ENCODE measurements at regions not wholly inside any gene's neighbourhood (a gene's known extent, or its start where the extent isn't known, plus 50 kb on each side); places are given as distances from the start of the nearest gene placed in this dataset.
"Not testable (repeated sequence)": the region's sequence is repeated elsewhere in the genome, so short reads cannot be mapped to it uniquely, and the experiment has no call there.

- no peak for DNase-seq (ENCODE audit: low read depth in 4 of 4, low spot score in 3 of 4)
These were observed 423.9 kb upstream of the CHORDC1 start for GRCh38 chr11:90646706-90647105.

GRCh38 chr11:90646266-90646665, 423.4 kb upstream of the CHORDC1 start:
- no peak for DNase-seq (ENCODE audit: low read depth in 4 of 4, low spot score in 3 of 4)

GRCh38 chr11:90639461-90639993, 416.7 kb upstream of the CHORDC1 start:
- peak in 3 of 4 donors; percentile 7 to 31 (median 14) for DNase-seq (ENCODE audit: low read depth in 4 of 4, low spot score in 3 of 4)

DNA sequence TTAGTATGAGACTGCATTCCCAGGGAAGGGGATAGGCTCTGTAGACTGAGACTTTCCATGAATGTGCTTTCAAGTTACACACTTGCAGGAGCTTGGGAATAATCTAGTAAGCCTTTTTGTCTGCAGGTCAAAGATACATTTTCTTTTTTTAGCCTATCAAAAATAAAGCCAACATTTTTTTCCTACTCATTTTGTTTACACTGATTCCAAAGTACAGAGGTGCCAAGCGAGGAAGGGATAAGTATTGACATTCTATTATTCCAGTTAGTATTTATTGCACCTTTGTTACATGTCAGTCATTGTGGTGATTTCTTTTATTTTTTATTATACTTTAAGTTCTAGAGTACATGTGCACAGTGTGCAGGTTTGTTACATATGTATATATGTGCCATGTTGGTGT, 413.0 kb upstream of the CHORDC1 start:
- no peak for DNase-seq (ENCODE audit: low read depth in 4 of 4, low spot score in 3 of 4)

- peak in 2 of 4 donors; percentile 12 to 14 for DNase-seq (ENCODE audit: low read depth in 4 of 4, low spot score in 3 of 4)
These were observed 412.3 kb upstream of the CHORDC1 start for GRCh38 chr11:90635151-90635550.

GRCh38 chr11:90630176-90630575, 407.3 kb upstream of the CHORDC1 start:
- no peak for DNase-seq (ENCODE audit: low read depth in 4 of 4, low spot score in 3 of 4)

GRCh38 chr11:90629229-90629806, 406.5 kb upstream of the CHORDC1 start:
- no peak for DNase-seq (ENCODE audit: low read depth in 4 of 4, low spot score in 3 of 4)

DNA sequence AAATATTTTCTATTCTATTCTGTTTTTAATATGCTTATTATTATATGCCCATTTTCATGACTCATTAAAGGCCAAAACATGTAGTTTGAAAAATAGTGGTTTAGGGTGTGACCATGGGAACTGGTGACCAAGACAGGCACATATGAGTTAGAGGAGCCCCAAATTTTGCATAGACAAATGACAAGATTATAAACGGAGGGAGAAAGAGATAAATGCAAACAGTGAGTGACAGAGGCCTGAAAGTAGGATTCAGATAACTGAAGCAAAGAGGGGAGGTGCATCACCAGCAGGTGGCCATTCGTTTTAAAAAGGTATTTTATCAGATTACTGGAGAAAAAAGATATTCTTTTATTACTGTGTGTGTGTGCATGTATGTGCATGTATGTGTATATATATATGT, 391.5 kb upstream of the CHORDC1 start:
- no peak for DNase-seq (ENCODE audit: low read depth in 4 of 4, low spot score in 3 of 4)

GRCh38 chr11:90613037-90613436, 390.2 kb upstream of the CHORDC1 start:
- DNase-seq (ENCODE audit: low read depth in 4 of 4, low spot score in 3 of 4) = not testable (repeated sequence)

DNA sequence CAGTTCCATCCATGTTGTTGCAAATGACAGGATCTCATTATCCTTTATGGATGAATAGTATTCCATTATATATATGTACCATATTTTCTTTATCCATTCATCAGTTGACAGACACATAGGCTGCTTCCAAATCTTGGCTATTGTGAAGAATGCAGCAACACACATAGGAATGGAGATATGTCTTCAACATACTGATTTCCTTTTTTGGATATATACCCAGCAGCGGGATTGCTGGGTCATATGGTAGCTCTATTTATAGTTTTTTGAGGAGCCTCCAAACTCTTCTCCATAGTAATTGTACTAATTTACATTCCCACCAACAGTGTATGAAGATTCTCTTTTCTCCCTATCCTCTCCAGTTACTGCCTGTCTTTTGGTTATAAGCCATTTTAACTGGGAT, 383.9 kb upstream of the CHORDC1 start:
- no peak for DNase-seq (ENCODE audit: low read depth in 4 of 4, low spot score in 3 of 4)

- DNase-seq (ENCODE audit: low read depth in 4 of 4, low spot score in 3 of 4) = no peak
These were observed 378.4 kb upstream of the CHORDC1 start for GRCh38 chr11:90601261-90601660.

DNA sequence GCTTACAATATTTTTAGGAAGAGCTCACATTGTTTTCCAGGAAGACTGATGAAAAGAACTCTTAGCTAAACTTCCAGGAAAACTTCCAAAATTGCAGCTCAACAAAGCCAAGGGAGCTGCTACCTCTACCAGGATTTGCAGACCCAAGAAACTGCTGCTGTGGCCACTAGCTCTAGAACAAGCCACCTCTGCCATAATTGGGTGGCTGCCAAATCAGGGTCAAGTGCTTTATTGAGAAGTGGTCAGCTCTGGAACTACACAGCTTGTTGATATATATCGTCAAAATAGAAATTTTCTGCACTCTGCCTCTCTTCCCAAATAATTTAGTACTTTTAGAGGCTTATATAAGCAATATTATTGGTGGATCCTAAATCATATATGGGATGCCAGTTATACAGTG, 371.8 kb upstream of the CHORDC1 start:
- no peak for DNase-seq (ENCODE audit: low read depth in 4 of 4, low spot score in 3 of 4)

DNA sequence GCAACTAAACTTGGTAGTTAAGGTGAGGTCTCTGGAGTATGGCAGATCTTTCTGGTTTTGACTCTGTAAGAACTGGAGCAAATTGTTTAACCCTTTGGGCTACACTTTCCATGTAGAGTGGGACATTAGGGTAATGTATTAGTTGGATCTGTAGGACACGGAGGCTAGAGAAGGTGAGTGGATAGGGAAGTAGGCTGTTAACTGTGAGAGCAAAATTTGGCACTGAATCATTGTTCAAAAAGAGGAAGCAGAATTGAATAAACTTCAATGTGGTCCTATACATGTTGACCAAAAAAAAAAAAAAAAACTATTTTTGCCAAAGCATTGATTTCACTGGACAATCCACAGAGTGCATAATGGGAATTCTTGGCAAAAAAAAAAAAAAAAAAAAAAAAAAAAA, 370.2 kb upstream of the CHORDC1 start:
- DNase-seq (ENCODE audit: low read depth in 4 of 4, low spot score in 3 of 4) = no peak

DNA sequence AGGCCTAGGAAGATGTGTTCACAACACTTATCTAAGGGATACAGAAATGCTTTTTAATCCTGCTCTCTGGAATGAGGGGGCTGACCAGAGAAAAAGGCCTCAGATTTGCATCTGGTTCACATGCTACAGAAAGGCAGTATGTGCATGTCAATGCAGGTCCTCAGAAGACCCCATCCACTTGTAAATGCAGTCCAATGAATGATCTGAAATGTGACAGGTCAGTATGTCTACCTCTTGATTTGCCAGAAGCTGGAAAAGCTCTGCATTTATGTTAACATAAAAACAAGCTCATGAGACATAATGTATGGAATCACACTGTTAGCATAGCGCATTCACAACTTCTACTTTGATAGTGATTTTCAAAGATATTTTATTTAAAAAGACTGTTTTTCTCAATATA, 367.4 kb upstream of the CHORDC1 start:
- no peak for DNase-seq (ENCODE audit: low read depth in 4 of 4, low spot score in 3 of 4)

GRCh38 chr11:90589735-90590134, 366.9 kb upstream of the CHORDC1 start:
- DNase-seq (ENCODE audit: low read depth in 4 of 4, low spot score in 3 of 4) = no peak

DNA sequence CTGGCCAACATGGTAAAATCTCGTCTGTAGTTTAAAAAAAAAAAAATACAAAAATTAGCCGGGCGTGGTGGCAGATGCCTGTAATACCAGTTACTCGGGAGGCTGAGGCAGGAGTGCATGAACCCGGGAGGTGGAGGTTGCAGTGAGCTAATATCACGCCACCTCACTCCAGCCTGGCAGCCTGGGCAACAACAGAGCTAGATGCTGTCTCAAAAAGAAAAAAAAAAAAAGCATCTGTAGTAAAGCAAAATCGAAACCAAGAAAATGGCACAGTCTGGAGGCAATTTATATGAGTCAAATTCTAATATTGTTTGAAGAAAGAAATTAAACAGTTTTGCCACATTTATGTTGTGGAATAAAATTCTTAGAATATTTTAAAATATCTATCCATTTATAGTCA, 365.0 kb upstream of the CHORDC1 start:
- no peak for DNase-seq (ENCODE audit: low read depth in 4 of 4, low spot score in 3 of 4)

- DNase-seq (ENCODE audit: low read depth in 4 of 4, low spot score in 3 of 4) = no peak
These were observed 362.6 kb upstream of the CHORDC1 start for GRCh38 chr11:90585491-90585890.

- DNase-seq (ENCODE audit: low read depth in 4 of 4, low spot score in 3 of 4) = not testable (repeated sequence)
These were observed 360.1 kb upstream of the CHORDC1 start for GRCh38 chr11:90582999-90583398.

DNA sequence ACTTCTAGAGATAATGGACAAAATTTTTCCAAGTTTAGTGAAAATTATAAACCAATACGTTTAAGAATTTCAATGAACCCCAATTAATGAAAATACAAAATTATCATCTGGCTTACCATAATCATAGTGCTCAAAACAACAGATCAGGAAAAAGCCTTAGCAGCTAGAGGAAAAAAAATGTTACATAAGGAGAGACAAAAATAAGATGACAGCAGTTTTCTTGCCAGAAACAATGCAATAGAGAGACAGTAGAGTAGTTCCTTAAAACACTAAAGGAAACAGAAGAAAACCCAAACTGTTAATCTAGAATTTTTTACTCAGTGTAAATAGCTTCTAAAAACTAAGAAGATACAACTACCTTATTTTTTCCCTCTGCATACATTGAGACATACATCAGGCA, 341.7 kb upstream of the CHORDC1 start:
- no peak for DNase-seq (ENCODE audit: low read depth in 4 of 4, low spot score in 3 of 4)

DNA sequence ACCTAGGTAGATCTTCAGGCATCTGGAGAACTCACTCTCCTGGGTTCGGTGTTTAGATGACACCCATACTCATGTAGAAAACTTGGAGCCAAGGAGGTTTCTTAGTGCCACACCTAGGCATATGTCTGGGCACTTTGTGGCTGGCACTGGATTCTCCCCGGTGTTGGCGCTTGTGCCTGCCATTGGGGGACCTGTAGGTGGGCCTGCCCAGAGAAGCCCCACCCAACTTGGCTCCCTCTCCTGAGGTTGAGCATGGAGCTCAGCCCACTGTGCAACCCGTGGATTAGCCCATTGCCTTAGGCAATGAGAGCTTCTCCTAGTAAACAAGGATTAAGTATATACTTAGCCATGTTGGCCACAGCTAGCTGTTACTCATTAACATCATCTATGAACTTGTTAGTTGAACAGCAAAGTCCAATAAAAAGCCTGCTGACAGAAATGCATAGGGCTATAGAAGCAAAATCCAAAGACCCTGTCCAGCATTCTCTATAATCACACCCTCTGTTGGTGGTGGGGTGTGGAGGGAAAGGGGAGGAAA, 335.5 kb upstream of the CHORDC1 start:
- DNase-seq (ENCODE audit: low read depth in 4 of 4, low spot score in 3 of 4) = no peak

- DNase-seq (ENCODE audit: low read depth in 4 of 4, low spot score in 3 of 4) = no peak
These were observed 333.8 kb upstream of the CHORDC1 start for GRCh38 chr11:90556606-90557005.

GRCh38 chr11:90556026-90556425, 333.2 kb upstream of the CHORDC1 start:
- no peak for DNase-seq (ENCODE audit: low read depth in 4 of 4, low spot score in 3 of 4)

DNA sequence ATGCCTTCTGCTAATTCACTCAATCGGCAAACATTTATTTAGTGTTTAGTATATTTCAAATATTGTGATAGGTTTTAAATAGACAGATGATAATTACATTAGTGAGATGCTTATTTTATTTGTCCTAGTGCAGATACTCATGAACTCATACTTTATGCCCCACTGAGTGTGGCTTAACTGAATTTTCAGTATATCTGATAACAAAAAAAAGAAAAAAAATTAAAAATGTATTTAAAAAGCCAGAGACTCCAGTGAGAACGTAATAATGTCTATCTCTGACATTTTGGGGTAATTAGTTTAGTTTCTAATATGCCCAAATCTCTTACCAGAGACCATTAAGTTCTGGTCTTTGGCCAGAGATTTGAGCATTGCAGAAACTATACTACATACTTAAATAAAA, 332.6 kb upstream of the CHORDC1 start:
- no peak for DNase-seq (ENCODE audit: low read depth in 4 of 4, low spot score in 3 of 4)

Measured in left renal pelvis (tissue), 4 donors.